Liver (tissue), 3 donors: ENCODE measurements at regions not wholly inside any gene's neighbourhood (a gene's known extent, or its start where the extent isn't known, plus 50 kb on each side); places are given as distances from the start of the nearest gene placed in this dataset.

Source experiments
- FOXA1 ChIP-seq: IDR thresholded peaks from 2 replicates; pipeline ENCODE4 v1.6.1; 2016; ENCODE audit warnings: antibody characterized with exemption
- JUND ChIP-seq, 2 donors: IDR thresholded peaks; 2 replicates each; pipeline ENCODE4 v1.6.1; 2016; ENCODE audit warnings: antibody characterized with exemption in 2 of 2
- YY1 ChIP-seq: IDR thresholded peaks from 2 replicates; pipeline ENCODE4 v1.6.1; 2016; ENCODE audit warnings: antibody characterized with exemption, mild to moderate bottlenecking
- TF ChIP-seq, protein P1 (sequence below): fragments of 150-350 bp; IDR thresholded peaks from 2 replicates; pipeline ENCODE4 v1.5.1; 2017; ENCODE audit warnings: improper control_type of control experiment, low read depth, low read length; ENCODE audit not compliant: missing input control
- donor health status: healthy.
- donor health status: healthy.

DNA sequence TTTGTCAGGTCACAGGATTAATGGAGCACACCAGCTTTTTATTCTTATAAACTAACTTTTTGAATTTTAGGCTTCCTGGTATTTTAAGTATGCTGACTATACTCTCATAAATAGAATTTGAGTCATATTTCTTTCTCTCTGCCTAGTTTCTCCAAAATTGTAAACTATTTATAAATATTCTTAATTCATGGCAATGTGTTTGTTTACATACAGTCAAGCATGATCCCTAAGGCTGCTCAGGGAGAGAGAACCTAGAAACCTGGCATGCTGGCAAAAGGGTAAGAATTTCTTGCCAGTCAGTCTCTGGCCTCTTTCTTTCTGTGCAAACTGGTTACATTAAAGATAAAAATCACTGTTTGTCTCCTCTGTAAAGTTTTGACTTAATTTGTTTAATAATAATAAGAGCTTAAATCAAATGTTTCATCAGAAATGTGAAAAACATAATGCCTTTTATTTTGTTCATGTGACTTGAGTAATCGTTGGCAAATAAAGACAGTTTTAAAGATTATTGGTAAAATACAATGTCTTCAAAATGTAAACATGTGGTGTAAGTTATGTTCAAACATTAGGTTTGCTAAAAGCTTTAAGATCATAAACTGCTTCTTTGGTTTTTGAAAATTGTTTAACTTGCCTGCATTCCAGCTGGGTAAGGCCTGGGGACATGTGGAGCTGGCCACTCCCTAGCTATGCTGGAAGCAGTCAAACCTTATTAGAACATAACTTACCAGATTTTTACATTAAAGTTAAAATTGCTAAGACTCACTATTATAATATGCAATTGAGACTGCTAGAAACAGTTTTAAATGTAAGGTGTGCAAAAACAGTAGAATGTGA, 1401.7 kb downstream of the NCAM2 start:
- TF ChIP-seq, protein P1, sequence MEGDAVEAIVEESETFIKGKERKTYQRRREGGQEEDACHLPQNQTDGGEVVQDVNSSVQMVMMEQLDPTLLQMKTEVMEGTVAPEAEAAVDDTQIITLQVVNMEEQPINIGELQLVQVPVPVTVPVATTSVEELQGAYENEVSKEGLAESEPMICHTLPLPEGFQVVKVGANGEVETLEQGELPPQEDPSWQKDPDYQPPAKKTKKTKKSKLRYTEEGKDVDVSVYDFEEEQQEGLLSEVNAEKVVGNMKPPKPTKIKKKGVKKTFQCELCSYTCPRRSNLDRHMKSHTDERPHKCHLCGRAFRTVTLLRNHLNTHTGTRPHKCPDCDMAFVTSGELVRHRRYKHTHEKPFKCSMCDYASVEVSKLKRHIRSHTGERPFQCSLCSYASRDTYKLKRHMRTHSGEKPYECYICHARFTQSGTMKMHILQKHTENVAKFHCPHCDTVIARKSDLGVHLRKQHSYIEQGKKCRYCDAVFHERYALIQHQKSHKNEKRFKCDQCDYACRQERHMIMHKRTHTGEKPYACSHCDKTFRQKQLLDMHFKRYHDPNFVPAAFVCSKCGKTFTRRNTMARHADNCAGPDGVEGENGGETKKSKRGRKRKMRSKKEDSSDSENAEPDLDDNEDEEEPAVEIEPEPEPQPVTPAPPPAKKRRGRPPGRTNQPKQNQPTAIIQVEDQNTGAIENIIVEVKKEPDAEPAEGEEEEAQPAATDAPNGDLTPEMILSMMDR, result no peak
- TF ChIP-seq YY1, result no peak
- TF ChIP-seq FOXA1, result no peak
- no peak for TF ChIP-seq JUND (IDR thresholded peaks at IDR 0.05)
